ENCODE measurements at regions not wholly inside any gene's neighbourhood (a gene's known extent, or its start where the extent isn't known, plus 50 kb on each side); places are given as distances from the start of the nearest gene placed in this dataset.

DNA sequence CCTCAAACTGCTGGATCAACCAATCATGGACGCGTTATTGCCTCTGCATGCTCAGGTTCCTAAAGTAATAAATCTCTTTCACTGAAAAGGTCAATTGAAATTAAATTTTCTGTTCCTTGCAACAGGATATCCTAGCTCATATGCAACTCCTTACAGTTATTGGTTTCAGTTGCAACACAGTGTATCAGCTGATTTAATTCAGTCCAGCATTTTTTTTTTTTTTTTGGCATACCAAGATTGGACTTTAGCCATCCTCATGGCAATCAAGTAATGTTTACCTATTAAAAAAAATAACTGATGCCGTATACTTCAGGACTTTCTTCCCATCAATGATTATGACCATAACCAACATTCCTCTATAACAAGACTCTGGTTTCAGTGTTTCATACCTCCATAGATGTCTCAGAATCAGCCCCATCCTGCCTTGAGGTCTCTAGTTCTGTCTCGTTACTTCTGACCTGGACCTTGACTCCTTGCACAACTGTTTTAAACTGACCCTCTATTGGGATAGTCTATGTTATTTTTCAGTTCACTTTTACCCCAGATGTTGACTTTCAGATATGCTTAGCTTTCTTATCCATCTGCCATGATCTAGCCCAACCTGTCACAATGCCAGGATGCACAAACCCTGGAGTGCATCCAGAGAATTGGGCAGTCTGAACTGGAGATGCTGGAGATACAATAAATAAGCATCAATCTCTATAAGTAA lies 265.0 kb upstream of the GADL1 start:
- DNase-seq (ENCODE audit: low read depth): no peak
- in situ Hi-C loops (cut with HindIII; ENCODE audit: low pct_unique_long_range_greater_than_20kb, low sequenced_read_pairs): no loop called here

DNA sequence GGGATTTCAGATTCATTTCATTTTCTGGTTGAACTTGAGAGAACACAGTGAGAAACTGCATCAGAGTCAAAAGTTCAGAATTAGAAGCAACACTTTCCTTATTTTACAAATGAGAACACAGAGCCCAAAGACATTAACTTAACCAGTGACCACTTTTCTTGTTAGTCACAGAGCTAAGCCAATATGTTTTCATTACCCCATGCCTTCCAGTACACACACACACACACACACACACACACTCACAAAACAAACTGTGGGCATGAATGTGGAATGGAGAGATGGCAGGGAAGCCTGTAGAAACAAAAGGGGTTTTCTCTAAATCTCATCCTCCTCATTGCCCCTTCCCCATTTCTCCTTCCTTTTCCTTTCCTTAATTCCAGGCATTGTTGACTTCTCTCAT lies 267.4 kb upstream of the GADL1 start:
- in situ Hi-C loops (cut with HindIII; ENCODE audit: low pct_unique_long_range_greater_than_20kb, low sequenced_read_pairs): no loop called here
- no peak for DNase-seq (ENCODE audit: low read depth)

DNA sequence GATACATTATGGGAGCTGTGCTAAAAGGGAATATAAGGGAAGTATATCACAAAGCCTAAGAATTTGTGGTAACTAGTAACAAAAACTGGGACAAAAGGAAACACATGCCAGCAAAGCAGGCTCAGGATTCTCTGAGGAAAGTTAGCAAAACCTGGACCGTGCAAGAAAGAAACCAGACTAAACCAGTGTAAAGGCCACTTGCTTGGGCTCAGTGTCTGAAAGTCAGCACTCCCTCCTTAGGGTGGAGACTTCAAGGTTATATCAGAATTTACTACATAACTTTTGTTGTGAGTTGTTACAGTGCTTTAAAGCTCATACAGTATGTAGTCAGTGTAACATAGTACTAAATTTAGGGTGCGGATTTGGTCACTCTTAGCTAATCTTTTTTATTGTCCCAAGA lies 269.9 kb upstream of the GADL1 start:
- in situ Hi-C loops (cut with HindIII; ENCODE audit: low pct_unique_long_range_greater_than_20kb, low sequenced_read_pairs): no loop called here
- DNase-seq (ENCODE audit: low read depth): no peak

DNA sequence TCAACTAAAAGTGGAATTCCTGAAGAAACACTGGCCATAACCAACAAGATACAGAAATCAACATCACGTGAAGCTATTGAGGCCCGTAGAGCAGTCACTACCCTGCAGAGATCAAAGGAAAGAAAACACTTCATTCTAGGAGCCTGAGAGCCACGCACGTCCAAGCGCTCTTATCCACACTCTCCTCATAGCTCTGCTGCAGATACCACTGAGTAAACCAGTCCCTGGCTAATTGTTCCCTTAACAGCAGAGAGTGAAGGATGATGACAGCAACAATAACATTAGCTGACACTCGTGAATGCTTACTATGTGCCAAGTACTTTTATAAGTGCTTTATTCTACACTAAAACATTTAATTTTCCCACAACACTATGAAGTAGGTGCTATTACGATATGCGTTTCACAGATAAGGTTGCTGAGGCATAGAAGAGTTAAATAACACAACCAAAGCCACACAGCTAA lies 271.0 kb upstream of the GADL1 start:
- DNase-seq (ENCODE audit: low read depth): peak; percentile 14

DNA sequence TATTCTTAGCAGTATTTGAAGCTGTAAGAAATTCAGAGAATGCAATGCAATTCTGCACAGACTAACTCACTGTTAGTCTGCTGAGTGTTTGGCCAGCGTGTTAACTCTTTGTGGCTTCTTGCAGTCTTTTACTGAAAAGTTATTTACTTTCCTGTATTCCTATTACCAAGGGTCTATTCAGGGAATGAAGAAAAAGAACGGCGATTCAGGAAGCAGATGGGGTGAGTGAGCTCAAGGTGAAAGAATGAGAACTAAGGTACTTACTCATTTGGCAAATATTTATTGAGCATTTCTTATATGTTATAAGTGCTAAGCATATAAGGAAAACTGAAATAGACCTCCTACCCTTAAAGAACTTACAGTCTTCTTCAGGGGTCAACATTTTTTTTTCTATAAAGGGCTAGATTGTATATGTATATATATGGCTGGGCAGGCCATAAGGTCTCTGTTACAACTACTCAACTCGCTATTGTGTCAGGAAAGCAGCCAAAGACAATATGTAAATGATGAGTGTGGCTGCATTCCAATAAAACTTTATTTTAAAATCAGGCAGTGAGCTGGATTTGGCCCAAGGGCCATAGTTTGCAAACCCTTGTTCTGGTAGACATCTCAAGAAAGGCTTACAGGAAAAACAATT lies 271.9 kb upstream of the GADL1 start:
- in situ Hi-C loops (cut with HindIII; ENCODE audit: low pct_unique_long_range_greater_than_20kb, low sequenced_read_pairs): no loop called here

More for the DNA sequence above, 271.0 kb upstream of the GADL1 start:
- in situ Hi-C loops (cut with HindIII; ENCODE audit: low pct_unique_long_range_greater_than_20kb, low sequenced_read_pairs): no loop called here

DNA sequence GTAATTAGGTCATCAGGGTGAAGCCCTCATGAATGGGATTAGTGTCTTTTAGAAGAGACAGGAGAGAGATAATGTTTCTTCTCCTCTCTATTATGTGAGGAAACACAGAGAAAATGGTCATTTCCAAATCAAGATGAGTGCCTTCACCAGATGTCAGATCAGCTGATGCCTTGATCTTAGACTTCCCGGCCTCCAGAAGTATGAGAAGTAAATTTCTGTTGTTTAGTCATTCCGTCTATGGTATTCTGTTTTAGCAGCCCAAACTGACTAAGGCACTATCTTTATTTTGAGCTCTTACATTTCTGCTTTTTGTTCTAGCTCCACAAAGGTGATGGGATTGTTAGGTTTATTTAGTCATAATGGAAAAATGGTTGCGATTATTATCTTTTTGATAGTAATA lies 273.2 kb upstream of the GADL1 start:
- in situ Hi-C loops (cut with HindIII; ENCODE audit: low pct_unique_long_range_greater_than_20kb, low sequenced_read_pairs): no loop called here
- DNase-seq (ENCODE audit: low read depth): no peak

More for the DNA sequence above, 271.9 kb upstream of the GADL1 start:
- peak; percentile 31 for DNase-seq (ENCODE audit: low read depth)

DNA sequence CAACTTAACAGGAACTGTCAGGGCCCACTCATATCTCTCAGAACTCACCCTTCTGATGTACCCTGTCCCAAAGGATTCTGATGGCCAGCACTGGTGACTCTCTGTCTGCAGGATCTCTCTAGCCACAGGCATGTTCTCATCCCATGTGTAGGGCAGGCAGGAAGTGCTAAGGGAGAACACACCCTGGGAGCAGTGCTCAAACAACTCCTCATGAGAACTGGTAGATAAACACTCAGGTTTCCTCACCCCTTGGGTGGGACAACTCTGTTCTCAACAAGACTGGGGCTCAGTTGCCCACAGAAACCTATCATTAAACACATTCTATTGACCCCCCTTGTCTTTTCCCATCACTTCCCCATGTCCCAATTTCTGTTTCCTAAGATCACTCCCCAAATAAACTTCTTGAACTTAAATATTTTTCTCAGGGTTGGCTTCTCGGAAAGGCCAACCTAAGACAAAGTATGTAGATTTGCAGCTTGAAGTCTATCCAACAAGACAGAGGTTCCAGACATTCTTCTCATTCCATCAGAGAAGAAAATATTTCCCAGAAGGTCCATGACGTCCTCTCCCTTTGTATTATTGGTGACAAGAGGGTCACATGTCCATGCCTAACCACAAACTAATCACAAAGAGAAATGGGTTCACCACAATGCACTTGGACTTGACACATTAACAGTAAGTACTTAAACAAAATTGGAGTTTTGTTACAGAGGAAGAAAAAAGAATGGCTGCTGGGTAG lies 276.6 kb upstream of the GADL1 start:
- in situ Hi-C loops (cut with HindIII; ENCODE audit: low pct_unique_long_range_greater_than_20kb, low sequenced_read_pairs): no loop called here
- DNase-seq (ENCODE audit: low read depth): peak; percentile 60

DNA sequence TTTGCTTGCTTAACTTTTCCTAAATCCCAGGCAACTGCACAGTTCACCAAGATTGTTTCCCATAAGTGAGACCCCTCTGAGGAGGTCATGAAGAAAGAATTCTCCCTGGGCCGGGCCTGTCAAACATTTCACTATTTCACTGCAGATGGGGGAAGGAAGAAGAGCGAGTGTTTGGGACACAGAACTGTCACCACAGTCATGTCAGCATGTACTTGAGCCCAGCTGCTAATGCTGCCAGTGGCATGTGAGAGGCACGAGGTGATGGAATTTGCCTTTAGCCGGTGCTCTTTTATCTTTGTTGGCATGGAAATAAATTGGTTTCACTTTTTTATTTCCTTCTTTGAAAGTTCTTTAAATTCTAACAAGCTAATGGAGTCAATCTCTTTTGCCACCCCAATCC lies 277.9 kb upstream of the GADL1 start:
- in situ Hi-C loops (cut with HindIII; ENCODE audit: low pct_unique_long_range_greater_than_20kb, low sequenced_read_pairs): no loop called here
- no peak for DNase-seq (ENCODE audit: low read depth)

DNA sequence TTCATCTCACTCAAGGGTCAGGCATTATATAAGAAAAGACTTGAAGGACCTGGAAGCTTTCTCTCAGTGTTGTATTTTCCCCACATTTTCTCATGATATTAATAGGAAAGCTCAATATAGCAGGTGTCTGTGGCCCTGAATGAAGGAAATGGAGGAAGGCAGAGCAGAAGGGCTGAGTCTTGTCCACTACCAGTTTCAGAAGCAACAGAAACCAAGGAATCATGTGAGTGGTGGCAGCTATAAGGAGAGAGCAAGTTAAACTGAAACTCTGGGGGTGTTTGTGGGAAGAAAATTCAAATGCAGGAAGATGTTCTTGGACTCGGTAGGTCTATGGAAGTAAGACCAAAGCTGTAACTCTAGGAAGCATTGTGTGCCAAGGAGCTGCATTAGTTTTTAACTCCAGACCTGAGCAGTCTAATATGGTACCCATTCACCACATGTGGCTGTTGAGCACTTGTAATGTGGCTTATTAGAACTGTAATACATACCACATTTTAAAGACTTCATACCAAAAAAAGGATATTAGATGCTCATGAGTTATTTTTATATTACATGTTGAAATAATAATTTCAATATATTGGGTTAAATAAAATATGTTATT lies 278.8 kb upstream of the GADL1 start:
- no peak for DNase-seq (ENCODE audit: low read depth)
- in situ Hi-C loops (cut with HindIII; ENCODE audit: low pct_unique_long_range_greater_than_20kb, low sequenced_read_pairs): no loop called here

DNA sequence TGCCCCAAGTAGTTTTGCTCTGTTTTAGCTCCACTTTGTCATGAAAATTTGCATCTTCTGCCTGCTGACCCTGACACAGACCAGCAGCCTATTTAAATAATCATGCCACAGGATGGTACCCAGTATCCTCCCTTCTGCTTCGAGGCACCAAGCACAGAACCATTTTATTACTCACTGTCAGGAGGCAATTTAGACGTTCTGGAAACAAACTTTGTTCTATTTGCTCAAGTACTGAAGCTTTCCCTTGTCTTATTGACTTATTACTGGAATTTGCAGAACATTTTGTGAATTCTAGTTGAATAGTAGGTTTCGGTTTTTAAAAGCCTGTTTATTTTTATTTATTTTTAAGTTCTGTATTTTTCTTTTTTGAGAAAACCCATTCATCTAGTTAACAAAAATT lies 279.6 kb upstream of the GADL1 start:
- DNase-seq (ENCODE audit: low read depth): no peak
- in situ Hi-C loops (cut with HindIII; ENCODE audit: low pct_unique_long_range_greater_than_20kb, low sequenced_read_pairs): no loop called here

DNA sequence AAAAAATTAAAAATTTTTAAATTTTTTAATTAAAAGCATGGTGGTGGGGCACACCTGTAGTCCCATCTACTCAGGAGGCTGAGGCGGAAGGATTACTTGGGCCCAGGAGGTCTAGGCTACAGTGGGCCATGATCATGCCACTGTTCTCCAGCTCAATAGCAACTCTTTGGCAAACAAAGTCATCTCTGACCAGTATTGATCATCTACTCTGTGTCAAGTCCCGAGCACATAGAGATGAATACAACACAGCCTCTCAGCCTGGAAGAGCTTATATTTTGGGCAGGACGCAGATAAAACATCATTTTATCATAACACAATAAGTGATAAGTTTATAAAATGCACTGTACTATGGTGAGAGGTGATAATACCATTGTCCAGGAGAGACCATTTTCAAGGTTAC lies 281.6 kb upstream of the GADL1 start:
- in situ Hi-C loops (cut with HindIII; ENCODE audit: low pct_unique_long_range_greater_than_20kb, low sequenced_read_pairs): no loop called here
- DNase-seq (ENCODE audit: low read depth): no peak

DNA sequence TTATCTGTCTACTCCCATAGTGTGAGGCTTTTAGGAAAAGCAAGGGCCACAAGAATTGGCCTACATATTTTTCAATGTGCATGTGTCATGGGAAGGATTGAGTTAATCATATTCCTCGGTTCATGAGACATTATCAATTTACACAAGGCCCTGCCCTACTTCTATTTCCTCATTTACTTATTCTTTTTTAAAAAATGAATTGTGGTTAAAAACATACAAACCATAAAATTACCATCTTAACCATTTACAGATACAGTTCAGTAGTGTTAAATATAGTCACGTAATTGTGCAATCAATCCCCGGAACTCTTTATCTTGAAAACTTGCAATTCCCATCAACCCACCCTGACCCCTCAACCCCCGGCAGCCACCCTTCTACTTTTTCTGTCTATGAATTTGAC lies 284.0 kb upstream of the GADL1 start:
- DNase-seq (ENCODE audit: low read depth): no peak
- in situ Hi-C loops (cut with HindIII; ENCODE audit: low pct_unique_long_range_greater_than_20kb, low sequenced_read_pairs): no loop called here

DNA sequence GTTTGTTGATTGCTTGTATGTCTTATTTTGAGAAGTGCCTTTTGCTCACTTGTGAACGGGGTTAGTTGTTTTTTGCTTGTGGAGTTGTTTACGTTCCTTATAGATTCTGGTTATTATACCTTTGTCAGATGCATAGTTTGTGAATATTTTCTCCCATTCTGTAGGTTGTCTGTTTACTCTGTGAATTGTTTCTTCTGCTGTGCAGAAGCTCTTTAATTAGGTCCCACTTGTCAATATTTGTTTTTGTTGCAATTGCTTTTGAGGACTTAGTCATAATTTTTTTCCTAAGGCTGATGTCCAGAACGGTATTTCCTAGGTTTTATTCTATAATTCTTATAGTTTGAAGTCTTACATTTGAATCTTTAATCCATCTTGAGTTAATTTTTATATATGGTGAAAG lies 285.3 kb upstream of the GADL1 start:
- in situ Hi-C loops (cut with HindIII; ENCODE audit: low pct_unique_long_range_greater_than_20kb, low sequenced_read_pairs): no loop called here
- no peak for DNase-seq (ENCODE audit: low read depth)

DNA sequence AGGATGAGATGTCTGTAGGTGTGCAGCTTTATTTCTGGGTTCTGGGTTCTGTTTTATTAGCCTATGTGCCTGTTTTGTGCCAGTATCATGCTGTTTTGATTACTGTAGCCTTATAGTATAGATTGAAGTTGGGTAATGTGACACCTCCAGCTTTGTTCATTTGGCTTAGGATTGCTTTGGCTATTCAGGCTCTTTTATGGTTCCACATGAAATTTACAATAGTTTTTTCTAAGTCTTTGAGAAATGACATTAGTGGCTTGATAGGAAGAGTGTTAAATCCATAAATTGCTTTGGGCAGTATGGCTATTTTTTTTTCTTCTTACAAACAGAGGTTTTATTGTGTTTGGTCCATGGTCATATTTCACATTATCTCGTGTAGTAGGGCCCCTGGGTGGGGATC lies 285.8 kb upstream of the GADL1 start:
- DNase-seq (ENCODE audit: low read depth): no peak
- in situ Hi-C loops (cut with HindIII; ENCODE audit: low pct_unique_long_range_greater_than_20kb, low sequenced_read_pairs): no loop called here

DNA sequence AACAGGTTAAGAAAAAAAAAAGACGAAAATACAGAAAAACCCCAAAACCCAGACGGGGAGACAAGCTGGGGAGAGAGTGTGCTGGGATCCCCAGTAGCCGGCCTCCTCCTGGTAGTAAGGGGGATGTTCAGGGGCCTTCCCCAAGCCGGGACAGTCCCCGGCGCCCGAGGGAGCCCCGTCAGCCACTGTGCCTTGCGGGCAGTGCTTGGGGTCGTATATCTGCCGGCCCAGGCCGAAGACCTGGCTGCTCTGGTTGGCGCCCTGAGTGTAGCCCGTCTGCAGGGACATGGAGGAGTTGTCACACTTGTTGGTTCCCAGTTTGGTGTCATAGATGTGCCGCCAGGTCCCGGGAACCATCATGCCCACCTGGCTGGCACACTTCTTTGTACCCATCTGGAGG lies 287.2 kb upstream of the GADL1 start:
- in situ Hi-C loops (cut with HindIII; ENCODE audit: low pct_unique_long_range_greater_than_20kb, low sequenced_read_pairs): no loop called here
- DNase-seq (ENCODE audit: low read depth): no peak

DNA sequence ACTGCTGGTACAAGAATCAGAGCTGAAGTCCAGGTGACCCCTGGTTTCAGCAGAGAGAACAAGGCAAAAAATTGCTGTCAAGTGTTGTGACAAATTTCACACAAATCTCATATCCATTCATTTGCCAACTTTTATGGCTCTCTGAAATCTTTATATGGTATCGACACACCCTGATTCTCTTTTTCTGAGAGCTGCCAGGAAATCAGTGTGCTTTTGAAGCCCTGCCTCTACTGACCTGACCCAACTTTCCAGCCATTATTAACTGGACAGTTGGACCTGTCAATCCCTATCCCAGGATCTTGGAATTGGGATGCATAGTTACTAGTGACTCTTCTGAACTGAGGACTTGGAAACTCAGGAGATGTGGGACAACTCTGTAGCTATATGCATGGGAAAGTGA lies 288.2 kb upstream of the GADL1 start:
- no peak for DNase-seq (ENCODE audit: low read depth)
- in situ Hi-C loops (cut with HindIII; ENCODE audit: low pct_unique_long_range_greater_than_20kb, low sequenced_read_pairs): no loop called here

DNA sequence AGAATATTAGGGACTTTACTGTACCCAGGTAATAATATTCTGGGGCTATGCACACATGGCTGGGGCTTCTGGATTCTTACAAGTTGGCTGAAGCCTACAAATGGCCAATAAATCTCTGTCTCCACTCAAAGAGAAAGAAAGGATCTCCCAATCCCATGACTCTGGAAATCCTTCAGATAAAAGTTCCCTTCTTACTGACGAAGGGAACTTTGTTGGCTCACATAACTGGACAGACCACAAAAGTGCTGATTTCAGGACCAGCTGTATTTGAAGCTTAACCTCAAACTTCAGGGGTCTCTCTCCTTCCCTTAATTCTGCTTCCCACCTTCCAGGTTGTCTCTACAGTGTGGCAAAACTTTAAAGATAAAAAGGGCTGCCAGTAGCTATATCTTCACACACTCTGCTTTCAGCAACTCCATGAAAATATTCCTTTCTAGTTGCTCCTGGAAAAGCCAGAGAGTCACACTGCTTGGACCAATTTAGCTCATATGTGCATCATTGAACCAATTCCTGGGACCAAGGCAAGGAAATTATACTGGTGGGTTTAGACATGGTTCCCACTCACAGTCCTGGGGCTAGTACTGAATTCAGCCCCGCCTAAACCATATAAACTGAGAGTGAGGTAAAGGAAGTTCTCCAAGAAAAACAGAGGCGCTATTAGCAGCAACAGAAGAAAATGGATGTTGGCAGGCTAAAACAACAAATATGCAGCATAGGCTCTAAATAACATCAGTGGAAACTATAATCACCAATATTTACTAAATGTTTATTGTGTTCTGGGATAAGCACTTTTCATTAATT lies 290.0 kb upstream of the GADL1 start:
- in situ Hi-C loops (cut with HindIII; ENCODE audit: low pct_unique_long_range_greater_than_20kb, low sequenced_read_pairs): no loop called here
- DNase-seq (ENCODE audit: low read depth): no peak

DNA sequence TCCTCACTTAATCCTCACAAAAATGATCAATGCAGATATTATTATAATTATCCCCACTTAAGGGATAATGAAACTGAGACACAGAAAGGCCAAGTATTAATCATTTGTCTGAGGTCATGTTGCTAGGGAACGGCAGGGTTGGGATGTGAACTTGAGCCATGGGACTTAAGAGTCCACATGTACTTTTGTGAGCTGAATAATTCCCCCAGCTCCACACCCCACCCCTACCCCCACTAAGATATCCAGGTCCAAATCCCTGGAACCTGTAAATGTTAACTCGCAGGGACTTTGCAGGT lies 290.5 kb upstream of the GADL1 start:
- no peak for DNase-seq (ENCODE audit: low read depth)
- in situ Hi-C loops (cut with HindIII; ENCODE audit: low pct_unique_long_range_greater_than_20kb, low sequenced_read_pairs): no loop called here

DNA sequence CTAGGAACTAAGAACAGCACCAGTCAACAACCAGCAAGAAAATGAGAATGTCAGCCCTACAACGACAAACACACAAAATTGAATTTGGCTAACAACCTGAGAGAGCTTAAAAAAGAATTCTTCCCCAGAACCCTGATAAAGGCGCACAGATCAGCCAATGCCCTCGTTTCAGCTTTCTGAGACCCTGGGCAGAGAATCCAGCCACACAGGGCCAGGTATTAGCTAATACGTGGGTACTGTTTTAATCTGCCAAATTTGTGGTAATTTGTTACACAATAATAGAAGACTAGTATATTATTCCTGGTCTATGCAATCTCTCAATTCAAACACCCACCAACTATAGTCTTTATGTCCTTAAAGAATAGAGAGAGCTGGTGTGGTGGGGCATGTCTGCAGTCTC lies 291.6 kb upstream of the GADL1 start:
- no peak for DNase-seq (ENCODE audit: low read depth)
- in situ Hi-C loops (cut with HindIII; ENCODE audit: low pct_unique_long_range_greater_than_20kb, low sequenced_read_pairs): no loop called here
